ELR (cell line): ENCODE measurements at regions not wholly inside any gene's neighbourhood (a gene's known extent, or its start where the extent isn't known, plus 50 kb on each side); places are given as distances from the start of the nearest gene placed in this dataset.
"Not testable (repeated sequence)": the region's sequence is repeated elsewhere in the genome, so short reads cannot be mapped to it uniquely, and the experiment has no call there.

Experiments used
- DNase-seq: peaks from one replicate; pipeline ENCODE4 v3.0.0-alpha.2; 2015; ENCODE audit warnings: low read depth

GRCh38 chr15:59833366-59833765 lies 144.2 kb upstream of the BNIP2 start:
- DNase-seq = no peak

DNA sequence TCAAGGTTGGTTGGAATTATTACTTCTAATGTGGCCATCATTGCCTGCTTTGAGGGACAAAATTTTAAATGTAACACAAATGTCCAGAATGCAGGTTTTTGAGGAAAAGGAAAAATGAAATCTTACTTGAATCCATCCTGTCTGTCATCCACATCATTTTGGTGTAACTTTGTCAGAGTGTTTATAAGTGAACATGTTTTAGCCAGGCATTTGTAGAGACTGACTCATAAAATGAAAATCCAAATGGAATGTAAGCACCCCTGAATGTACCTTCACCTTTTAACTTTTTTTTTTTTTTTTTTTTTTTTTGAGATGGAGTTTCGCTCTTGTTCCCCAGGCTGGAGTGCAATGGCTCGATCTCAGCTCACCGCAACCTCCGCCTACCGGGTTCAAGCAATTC lies 141.8 kb upstream of the BNIP2 start:
- DNase-seq = no peak

DNA sequence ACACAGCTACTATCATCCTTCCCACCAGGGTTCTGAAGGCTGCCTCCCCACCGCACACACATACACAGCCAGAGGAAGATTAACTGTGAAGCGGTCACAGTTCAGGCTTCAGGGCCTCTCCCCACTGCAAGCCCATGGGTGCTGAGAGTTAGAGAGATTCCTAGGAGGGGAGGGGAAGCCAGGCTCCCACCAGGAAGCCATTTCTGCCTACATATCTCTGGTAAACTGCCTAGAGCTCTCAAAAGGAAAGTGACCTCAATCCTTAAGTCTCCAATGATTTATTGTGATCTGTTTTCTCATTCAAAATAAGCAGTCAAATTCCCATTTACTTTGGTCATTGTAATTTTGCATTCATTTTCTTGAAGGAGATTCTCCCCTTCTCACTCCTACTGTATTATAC lies 141.0 kb upstream of the BNIP2 start:
- DNase-seq = no peak

DNA sequence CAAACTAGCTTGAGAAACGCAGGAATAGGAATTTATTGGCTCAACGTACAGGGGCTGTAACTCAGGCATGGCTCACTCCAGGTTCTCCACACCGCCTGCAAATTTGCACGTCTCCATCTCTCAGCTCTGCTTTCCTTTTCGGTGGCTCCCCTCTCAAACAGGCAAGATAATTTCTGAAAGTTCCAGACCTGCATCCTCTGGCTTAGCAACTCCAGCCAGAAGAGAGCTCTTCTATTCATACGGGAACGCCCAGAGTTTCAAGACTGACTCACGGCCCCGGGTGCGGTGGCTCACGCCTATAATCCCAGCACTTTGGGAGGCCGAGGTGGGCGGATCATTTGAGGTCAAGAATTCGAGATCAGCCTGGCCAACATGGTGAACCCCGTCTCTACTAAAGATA lies 139.7 kb upstream of the BNIP2 start:
- DNase-seq = no peak

DNA sequence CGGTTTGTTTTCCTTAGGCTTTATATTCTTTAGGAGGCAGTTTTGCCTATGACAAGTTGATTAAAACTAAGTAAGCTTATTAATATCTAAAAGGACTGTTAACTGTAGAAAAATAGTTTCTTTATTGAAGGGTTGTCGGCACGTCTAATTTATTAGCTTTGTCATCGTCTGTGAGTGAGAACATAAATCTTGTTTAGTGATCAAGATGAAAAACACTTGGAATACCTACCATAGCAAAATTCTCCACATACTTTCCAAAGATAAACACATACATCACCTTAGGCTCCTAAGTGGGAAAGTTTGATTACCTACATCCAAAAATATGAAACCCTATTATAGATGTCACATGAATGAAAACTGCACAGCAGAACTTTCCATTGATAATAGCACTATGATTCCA lies 139.1 kb upstream of the BNIP2 start:
- no peak for DNase-seq

DNA sequence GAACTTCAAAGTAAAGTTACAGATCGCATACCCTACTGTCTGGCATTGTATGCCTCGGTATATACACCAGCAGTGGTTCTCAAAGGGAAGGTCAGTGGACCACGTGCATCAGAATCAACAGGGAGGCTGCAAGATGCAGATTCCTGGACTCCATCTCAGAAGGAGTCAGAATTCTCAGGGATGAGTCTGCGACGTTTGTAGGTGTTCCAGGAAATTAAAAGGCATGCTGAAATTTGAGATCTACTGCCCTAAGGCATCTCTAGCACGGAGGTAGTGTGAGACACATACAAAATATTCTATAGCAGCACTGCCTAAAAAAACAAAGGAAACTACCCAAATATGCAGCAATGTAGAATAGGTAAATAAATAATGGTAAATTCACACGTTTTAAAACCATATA lies 136.8 kb upstream of the BNIP2 start:
- peak; percentile 4 for DNase-seq

GRCh38 chr15:59821286-59821685 lies 132.2 kb upstream of the BNIP2 start:
- no peak for DNase-seq

GRCh38 chr15:59819092-59819491 lies 130.0 kb upstream of the BNIP2 start:
- no peak for DNase-seq

GRCh38 chr15:59818336-59818735 lies 129.2 kb upstream of the BNIP2 start:
- no peak for DNase-seq

DNA sequence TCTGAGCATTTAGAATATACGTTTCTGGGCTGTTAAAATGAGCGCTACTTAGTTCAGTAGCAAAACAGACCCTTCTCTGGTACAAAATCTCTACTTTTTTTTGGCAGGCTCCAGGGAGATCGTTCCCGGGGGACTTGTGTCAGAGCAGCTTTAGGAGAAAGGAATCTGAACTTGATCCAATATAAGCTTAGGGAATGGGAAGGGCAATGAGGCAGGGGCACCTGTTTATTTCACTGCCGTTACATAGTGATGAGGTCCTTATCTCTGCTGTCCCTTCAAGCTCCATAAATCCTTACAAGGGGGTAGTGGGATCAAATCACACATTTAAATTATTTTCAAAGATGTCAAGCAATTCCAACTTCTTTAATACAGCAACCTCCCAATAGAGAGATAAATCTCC lies 128.7 kb upstream of the BNIP2 start:
- no peak for DNase-seq

DNA sequence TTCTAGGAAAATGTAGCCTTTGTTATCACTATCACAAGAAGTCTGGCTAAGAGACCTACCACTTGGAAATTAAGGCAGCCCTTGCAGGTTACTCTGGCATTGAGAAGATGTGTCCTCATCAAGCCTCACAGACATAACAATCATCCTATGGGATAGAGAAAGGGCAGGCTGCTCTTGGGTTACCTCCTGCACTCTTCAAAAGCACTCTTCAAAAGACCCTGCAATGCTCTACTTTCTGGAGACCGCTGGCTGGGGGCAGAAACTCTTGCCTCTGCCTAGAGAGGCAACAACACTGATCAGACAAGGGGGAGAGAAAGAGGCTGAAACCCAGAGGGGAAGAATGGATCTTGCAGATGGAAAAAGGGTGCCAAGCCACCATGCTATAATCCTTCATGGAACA lies 127.9 kb upstream of the BNIP2 start:
- DNase-seq = no peak

DNA sequence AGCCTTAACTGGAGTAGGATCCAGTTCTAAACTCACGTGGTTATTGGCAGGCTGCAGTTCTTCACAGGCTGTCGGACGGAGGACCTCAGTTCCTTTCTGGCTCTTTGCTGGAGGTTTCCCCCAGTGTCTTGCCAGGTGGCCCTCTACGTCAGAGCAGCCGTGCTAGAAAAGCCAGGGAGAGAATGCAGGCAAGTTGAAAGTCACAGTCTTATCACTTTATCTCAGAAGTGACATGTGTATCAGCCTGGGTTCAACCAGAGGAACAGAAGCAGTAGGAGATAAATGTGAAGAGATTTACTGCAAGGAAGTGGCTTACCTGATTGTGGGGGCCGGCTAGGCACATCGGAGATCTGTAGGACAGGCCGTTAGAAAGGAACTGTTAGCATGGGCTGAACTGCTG lies 125.3 kb upstream of the BNIP2 start:
- DNase-seq = no peak

- no peak for DNase-seq
Measured at GRCh38 chr15:59812889-59813288, 123.8 kb upstream of the BNIP2 start.

- no peak for DNase-seq
Measured at GRCh38 chr15:59812250-59812870, 123.2 kb upstream of the BNIP2 start.

GRCh38 chr15:59803293-59803966 lies 114.3 kb upstream of the BNIP2 start:
- not testable (repeated sequence) for DNase-seq

GRCh38 chr15:59801649-59802048 lies 112.5 kb upstream of the BNIP2 start:
- DNase-seq = peak; percentile 4

DNA sequence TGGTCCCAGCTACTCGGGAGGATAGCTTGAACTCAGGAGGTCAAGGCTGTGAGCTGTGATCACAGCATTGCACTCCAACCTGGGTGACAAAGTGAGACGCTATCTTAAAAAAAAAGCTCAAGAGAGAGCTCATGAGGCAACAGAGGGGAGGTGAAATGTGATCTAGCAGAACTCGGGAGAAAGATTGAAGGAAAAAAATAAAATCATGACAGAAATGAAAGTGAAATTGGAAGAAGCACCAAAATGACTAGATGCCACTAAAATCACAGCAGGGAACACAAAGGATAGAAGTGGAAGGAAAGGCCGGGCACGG lies 109.4 kb upstream of the BNIP2 start:
- no peak for DNase-seq

DNA sequence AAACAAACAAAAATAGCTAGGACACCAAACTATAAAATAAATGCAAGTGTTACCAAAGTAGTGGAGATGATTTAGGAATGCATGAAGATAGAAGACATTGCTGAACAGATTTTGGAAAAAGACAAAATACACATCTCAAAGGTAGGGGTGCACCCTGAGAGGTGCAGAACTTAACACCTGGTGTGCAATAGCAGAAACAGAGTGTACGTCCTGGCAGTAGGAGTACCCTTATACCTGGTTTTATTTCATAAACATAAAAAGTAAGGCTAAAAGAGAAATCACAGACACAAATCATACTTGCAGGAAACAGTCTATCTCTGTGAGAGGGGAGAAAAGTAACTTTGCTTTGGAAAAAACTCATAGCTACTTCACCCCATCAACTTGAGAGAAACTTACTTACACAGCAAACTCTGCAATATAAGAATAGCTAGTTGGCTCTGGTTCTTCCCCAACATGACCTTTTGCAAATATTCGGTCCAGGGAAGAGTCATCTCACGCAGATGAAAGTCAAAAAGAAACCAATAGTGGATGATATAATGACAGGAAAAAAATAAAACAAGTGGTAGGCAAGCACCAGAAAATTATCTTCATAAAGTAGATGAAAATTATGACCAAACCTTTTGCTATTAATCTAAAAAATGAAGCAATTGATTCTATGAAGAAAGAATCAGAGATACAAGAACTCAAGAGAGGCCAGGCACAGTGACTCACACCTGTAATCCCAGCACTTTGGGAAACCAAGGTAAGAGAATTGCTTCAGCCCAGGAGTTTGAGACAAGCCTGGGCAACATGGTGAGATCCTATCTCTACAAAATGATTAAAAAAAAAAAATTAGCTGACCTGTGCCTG lies 108.9 kb upstream of the BNIP2 start:
- DNase-seq = no peak

GRCh38 chr15:59794229-59794886 lies 105.2 kb upstream of the BNIP2 start:
- DNase-seq = no peak

- DNase-seq = no peak
Measured at GRCh38 chr15:59792359-59792758, 103.2 kb upstream of the BNIP2 start.

DNA sequence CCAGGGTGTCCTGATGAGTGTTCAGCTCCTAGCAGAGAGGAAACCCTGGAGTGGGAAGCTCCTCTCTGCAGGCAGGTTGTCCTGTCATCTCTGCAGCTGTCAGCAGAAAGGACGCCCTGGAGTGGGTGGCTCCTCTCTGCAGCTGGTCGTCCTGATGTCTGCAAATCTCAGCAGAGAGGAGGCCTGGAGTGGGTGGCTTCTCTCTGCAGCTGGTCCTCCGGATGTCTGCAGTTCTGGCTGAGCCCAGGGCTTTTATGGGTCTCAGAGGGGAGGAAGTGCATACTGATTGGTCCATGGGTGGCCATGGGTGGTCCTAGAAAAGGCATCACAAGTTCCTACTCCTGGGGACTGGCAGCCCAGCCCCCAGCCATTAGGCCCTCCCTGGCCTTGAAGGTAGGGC lies 102.6 kb upstream of the BNIP2 start:
- DNase-seq = no peak

DNA sequence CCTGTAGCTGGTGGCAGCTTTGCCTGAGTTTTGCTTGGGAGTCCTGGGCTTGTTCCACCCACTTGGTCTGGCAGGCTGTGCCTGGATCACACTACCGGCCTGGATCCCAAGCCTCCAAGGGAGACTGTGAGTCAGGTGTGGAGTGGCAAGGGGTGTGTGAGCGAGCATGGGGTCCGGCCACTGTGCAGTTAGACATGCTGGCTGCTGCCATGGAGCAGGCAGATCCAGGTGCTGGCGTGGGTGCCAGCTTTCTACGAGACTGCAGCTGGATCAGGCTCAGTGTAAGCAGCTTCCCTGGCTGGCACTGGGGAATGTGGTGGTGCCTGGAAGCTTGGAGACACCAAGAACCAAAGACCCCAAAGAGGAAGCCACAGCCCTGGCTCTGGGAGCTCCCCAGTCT lies 102.0 kb upstream of the BNIP2 start:
- no peak for DNase-seq

DNA sequence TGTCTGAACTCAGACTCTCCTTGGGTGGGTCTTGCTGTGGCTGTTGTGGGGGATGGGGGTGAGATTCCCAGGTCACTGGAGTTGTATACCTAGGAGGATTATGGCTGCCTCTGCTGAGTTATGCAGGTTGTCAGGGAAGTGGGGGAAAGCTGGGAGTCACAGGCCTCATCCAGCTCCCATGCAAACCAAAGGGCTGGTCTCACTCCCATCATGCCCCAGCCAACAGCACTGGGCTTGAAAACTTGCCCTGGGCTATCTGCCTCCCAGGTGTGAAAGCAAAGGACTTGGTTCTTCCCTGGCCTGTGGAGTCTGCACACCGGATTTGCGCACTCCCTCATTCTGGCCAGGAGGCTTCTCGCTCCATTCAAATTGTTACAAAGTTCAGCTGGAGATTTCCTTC lies 97.3 kb upstream of the BNIP2 start:
- DNase-seq = not testable (repeated sequence)
